Testis (tissue), 2 donors: ENCODE measurements at regions not wholly inside any gene's neighbourhood (a gene's known extent, or its start where the extent isn't known, plus 50 kb on each side); places are given as distances from the start of the nearest gene placed in this dataset.

Experiments used
- DNase-seq: peaks from one replicate; pipeline ENCODE4 v3.0.0-alpha.2; 2019
- H3K27ac ChIP-seq, 2 donors: fragments of 200-600 bp; sonication (generic); one replicate each; pipeline ENCODE4 v1.5.1; 2019
- H3K27me3 ChIP-seq: fragments of 200-600 bp; sonication (generic); one replicate; pipeline ENCODE4 v1.5.1; 2019
- H3K36me3 ChIP-seq: fragments of 200-600 bp; sonication (generic); one replicate; pipeline ENCODE4 v1.5.1; 2017; ENCODE audit warnings: low read depth; ENCODE audit errors: missing control alignments
- H3K4me1 ChIP-seq: fragments of 200-600 bp; sonication (generic); one replicate; pipeline ENCODE4 v1.5.1; 2019
- H3K4me3 ChIP-seq, 2 donors: fragments of 200-600 bp; sonication (generic); one replicate each; pipeline ENCODE4 v1.5.1; 2017 to 2019
- H3K9me3 ChIP-seq: fragments of 200-600 bp; sonication (generic); one replicate; pipeline ENCODE4 v1.5.1; 2017
- CTCF ChIP-seq, 3 experiments: fragments of 450-650 bp in 2 of 3; fragments of 200-600 bp in 1 of 3; sonication (generic) in 1 of 3; IDR thresholded peaks; one replicate each; pipeline ENCODE4 v1.5.1; 2016 to 2019; ENCODE audit warnings: antibody characterized with exemption in 3 of 3, mild to moderate bottlenecking in 2 of 3, moderate library complexity in 1 of 3
- POLR2A ChIP-seq: fragments of 450-650 bp; IDR thresholded peaks from one replicate; pipeline ENCODE4 v1.6.1; 2017; ENCODE audit warnings: antibody characterized with exemption, mild to moderate bottlenecking, moderate library complexity
- WGBS, 2 donors: methylation state at CpG; one replicate each; pipeline ENCODE4 v1.1.5; 2018; 5-methylcytosine and 5-hydroxymethylcytosine counted together
- intact Hi-C: fragments of 100-400 bp; cut with DNase I; formaldehyde crosslinking; loops from one replicate; pipeline ENCODE4 v1.15.1; 2023; ENCODE audit warnings: low total_unique reads

GRCh38 chr3:101081446-101081845, 88.2 kb upstream of the ABI3BP start:
- H3K36me3 ChIP-seq = no peaks in the 10 kb centered on the region
- TF ChIP-seq CTCF (IDR thresholded peaks at IDR 0.05) (no peak), POLR2A (no peak)
- 76 to 84% methylated on average over 2 of the region's 2 CpGs for WGBS, 2 donors
- H3K4me3 ChIP-seq = no peak overlapping the region
- H3K4me1 ChIP-seq = no peaks in the 10 kb centered on the region
- intact Hi-C loops = no loop called here
- H3K27ac ChIP-seq = no peak overlapping the region
- no peaks in the 10 kb centered on the region for H3K9me3 ChIP-seq
- H3K27me3 ChIP-seq = no peaks in the 10 kb centered on the region
- no peak for DNase-seq

DNA sequence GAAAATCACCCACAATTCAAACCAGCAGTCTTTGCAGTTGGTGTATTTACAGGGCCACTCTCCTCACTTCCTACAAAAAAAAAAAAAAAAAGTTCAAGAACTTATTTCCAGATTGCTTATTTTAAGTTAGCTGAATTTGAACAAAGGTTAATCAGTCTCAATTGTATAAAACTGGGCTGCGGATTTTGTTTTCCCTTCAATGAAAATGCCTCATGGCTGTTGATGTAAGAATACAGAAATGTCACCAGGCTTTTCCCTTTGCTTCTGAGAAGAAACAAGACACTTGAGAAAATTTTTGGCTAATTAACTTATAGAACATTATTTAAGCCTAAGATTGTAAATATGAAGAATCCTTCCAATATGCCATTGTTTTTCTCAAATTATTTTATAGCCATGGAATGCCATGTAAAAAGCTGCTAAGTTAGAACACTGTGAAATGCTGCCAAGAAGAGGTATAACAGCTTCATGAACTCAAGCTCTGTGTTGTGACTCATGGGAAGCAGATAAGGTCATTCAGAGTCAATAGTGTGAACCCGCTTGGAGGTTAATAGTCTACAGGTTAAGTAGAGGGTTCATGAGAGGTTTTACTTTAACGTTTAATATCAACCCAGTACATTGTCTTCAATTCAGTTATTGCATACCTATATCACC, 84.3 kb upstream of the ABI3BP start:
- no peaks in the 10 kb centered on the region for H3K36me3 ChIP-seq
- no peaks in the 10 kb centered on the region for H3K4me1 ChIP-seq
- 51 to 57% methylated on average over 3 of the region's 3 CpGs for WGBS, 2 donors
- no peak overlapping the region for H3K4me3 ChIP-seq
- H3K9me3 ChIP-seq = no peaks in the 10 kb centered on the region
- intact Hi-C loops = no loop called here
- no peak overlapping the region for H3K27ac ChIP-seq
- TF ChIP-seq CTCF (IDR thresholded peaks at IDR 0.05) (no peak), POLR2A (no peak)
- no peaks in the 10 kb centered on the region for H3K27me3 ChIP-seq
- no peak for DNase-seq

GRCh38 chr3:101074518-101074917, 81.3 kb upstream of the ABI3BP start:
- WGBS, 2 donors = 94 to 96% methylated on average over 2 of the region's 2 CpGs
- intact Hi-C loops = no loop called here
- Histone ChIP-seq H3K9me3 (no peaks in the 10 kb centered on the region), H3K27ac (no peak overlapping the region), H3K4me3 (no peak overlapping the region), H3K4me1 (no peaks in the 10 kb centered on the region), H3K27me3 (no peaks in the 10 kb centered on the region), H3K36me3 (no peaks in the 10 kb centered on the region)
- no peak for DNase-seq
- TF ChIP-seq POLR2A (no peak), CTCF (IDR thresholded peaks at IDR 0.05) (no peak)

- intact Hi-C loops = no loop called here
- 70 to 75% methylated on average over 4 of the region's 4 CpGs for WGBS, 2 donors
Measured at GRCh38 chr3:101072300-101072699, 79.1 kb upstream of the ABI3BP start.

More at GRCh38 chr3:101072300-101072699, 79.1 kb upstream of the ABI3BP start:
- no peaks in the 10 kb centered on the region for H3K4me1 ChIP-seq
- TF ChIP-seq CTCF (IDR thresholded peaks at IDR 0.05) = no peak
- no peak for TF ChIP-seq POLR2A
- no peak overlapping the region for H3K27ac ChIP-seq
- H3K9me3 ChIP-seq = no peaks in the 10 kb centered on the region
- H3K4me3 ChIP-seq = no peak overlapping the region
- DNase-seq = no peak
- H3K36me3 ChIP-seq = no peaks in the 10 kb centered on the region
- H3K27me3 ChIP-seq = no peaks in the 10 kb centered on the region
